ENCODE measurements at regions not wholly inside any gene's neighbourhood (a gene's known extent, or its start where the extent isn't known, plus 50 kb on each side); places are given as distances from the start of the nearest gene placed in this dataset.

GRCh38 chr2:34899079-34899478, 1300.0 kb upstream of the FAM98A start:
- DNase-seq (ENCODE audit: low read depth in 1 of 2, low spot score in 2 of 2): no peak
- H3K23me2 ChIP-seq (ENCODE audit: low read depth, low read length): no peaks in the 10 kb centered on the region; the same call in 1 of the 2 replicates
- H3K27ac ChIP-seq (ENCODE audit: low read depth, low read length): no peak overlapping the region
- no peak overlapping the region for H3K23ac ChIP-seq (ENCODE audit: insufficient read length)
- H4K91ac ChIP-seq (replicated peaks; ENCODE audit: insufficient read length, low read length): no peak overlapping the region
- H2AFZ ChIP-seq (ENCODE audit: low read length): no peak overlapping the region
- no peak overlapping the region for H2BK120ac ChIP-seq (replicated peaks; ENCODE audit: low read depth, low read length)
- peaks cover 0 to 1% (median 0%) of the 10 kb centered on the region in 4 experiments; a peak in 1 of 7 replicates for H3K27me3 ChIP-seq (replicated peaks in 1 of 4; ENCODE audit: control insufficient read depth in 3 of 4, extremely low read depth in 1 of 4, insufficient read depth in 3 of 4, low read length in 3 of 4)
- H3K9ac ChIP-seq (replicated peaks in 1 of 4; ENCODE audit: extremely low read depth in 1 of 4, low read depth in 3 of 4, low read length in 3 of 4): no peak overlapping the region
- no peak overlapping the region for H3K4me3 ChIP-seq (ENCODE audit: extremely low read depth in 1 of 4, insufficient read depth in 2 of 4, low read depth in 3 of 4, low read length in 4 of 4)
- H3K79me2 ChIP-seq (ENCODE audit: control insufficient read depth in 1 of 2, insufficient read depth in 2 of 2, low read length in 2 of 2): no peaks in the 10 kb centered on the region
- no peak overlapping the region for H2BK12ac ChIP-seq (ENCODE audit: low read depth, low read length)
- H2AK5ac ChIP-seq (ENCODE audit: low read depth, low read length): no peak overlapping the region
- no peak overlapping the region for H3K4ac ChIP-seq (replicated peaks; ENCODE audit: insufficient read length, low read depth, low read length)
- no peak overlapping the region for H3K14ac ChIP-seq (ENCODE audit: insufficient read length)
- no peak overlapping the region for H4K8ac ChIP-seq (ENCODE audit: extremely low read depth, insufficient read depth, low read length)
- H3K36me3 ChIP-seq (ENCODE audit: control insufficient read depth in 2 of 4, insufficient read depth in 4 of 4, low read length in 3 of 4): no peaks in the 10 kb centered on the region
- TF ChIP-seq EGR1 (IDR thresholded peaks at IDR 0.05; ENCODE audit: borderline replicate concordance, low read depth, low read length) (no peak), SP4 (IDR thresholded peaks at IDR 0.05; ENCODE audit: low read length) (no peak), JUND (IDR thresholded peaks at IDR 0.05; ENCODE audit: low read length) (no peak), RBBP5 (IDR thresholded peaks at IDR 0.05; ENCODE audit: borderline replicate concordance, low read depth, low read length) (no peak), TCF12 (IDR thresholded peaks at IDR 0.05; ENCODE audit: low read depth, low read length) (no peak), MAX (IDR thresholded peaks at IDR 0.05) (no peak), CBX8 (IDR thresholded peaks at IDR 0.05; ENCODE audit: borderline replicate concordance, low read depth, low read length) (no peak), RAD21 (IDR thresholded peaks at IDR 0.05 in 1 of 2, conservative IDR thresholded peaks at IDR 0.05 in 1 of 2; ENCODE audit: low read depth in 2 of 2, low read length in 2 of 2) (no peak), SUZ12 (IDR thresholded peaks at IDR 0.05; ENCODE audit: low read length) (no peak), GABPA (IDR thresholded peaks at IDR 0.05; ENCODE audit: borderline replicate concordance, insufficient read depth, low read length) (no peak), SIRT6 (IDR thresholded peaks at IDR 0.05; ENCODE audit: low read length) (no peak), GTF2F1 (IDR thresholded peaks at IDR 0.05; ENCODE audit: borderline replicate concordance, low read depth, low read length) (no peak), E2F6 (IDR thresholded peaks at IDR 0.05) (no peak), ZNF274 (IDR thresholded peaks at IDR 0.05; ENCODE audit: borderline replicate concordance, extremely low read depth, low read length) (no peak), RFX5 (IDR thresholded peaks at IDR 0.05; ENCODE audit: borderline replicate concordance, low read depth, low read length) (no peak), SP2 (IDR thresholded peaks at IDR 0.05; ENCODE audit: low read length) (no peak)
- H2BK15ac ChIP-seq (ENCODE audit: low read length): no peak overlapping the region
- no peak overlapping the region for H4K5ac ChIP-seq (ENCODE audit: insufficient read length, low read depth, low read length)
- no peaks in the 10 kb centered on the region for H3K79me1 ChIP-seq (ENCODE audit: low read depth, low read length)
- H2BK5ac ChIP-seq (ENCODE audit: low read depth, low read length): no peak overlapping the region
- H3K56ac ChIP-seq (replicated peaks; ENCODE audit: insufficient read length, low read depth, low read length): no peak overlapping the region
- H4K20me1 ChIP-seq (replicated peaks in 1 of 2; ENCODE audit: control insufficient read depth in 1 of 2, insufficient read depth in 2 of 2, low read length in 2 of 2): no peaks in the 10 kb centered on the region
- no peak for FAIRE-seq
- POLR2A ChIA-PET (ENCODE audit: partially characterized antibody): no interaction called here
- H2BK20ac ChIP-seq (ENCODE audit: low read length): no peak overlapping the region
- H3K4me1 ChIP-seq (replicated peaks in 1 of 4; ENCODE audit: control insufficient read depth in 3 of 4, insufficient read depth in 4 of 4, low read length in 3 of 4): no peaks in the 10 kb centered on the region
- H3K4me2 ChIP-seq (ENCODE audit: insufficient read depth in 1 of 2, low read depth in 2 of 2, low read length in 2 of 2): no peak overlapping the region
- H3K9me3 ChIP-seq (ENCODE audit: insufficient read depth in 2 of 2, low read depth in 1 of 2, low read length in 1 of 2): no peaks in the 10 kb centered on the region
- no peak overlapping the region for H3K18ac ChIP-seq (ENCODE audit: extremely low read depth, low read length)
- CTCF ChIA-PET (ENCODE audit: partially characterized antibody): interaction anchor here (1.0 kb wide), 1 partner anchor 8 kb away, joined by 4 read pairs; no protein-coding TSS in a partner anchor

All from H1 (cell line).